ENCODE measurements at regions not wholly inside any gene's neighbourhood (a gene's known extent, or its start where the extent isn't known, plus 50 kb on each side); places are given as distances from the start of the nearest gene placed in this dataset.

- DNase-seq (ENCODE audit: extremely low read depth in 1 of 2, low read depth in 1 of 2), result no peak
These were observed 75.6 kb upstream of the CIBAR2 start for GRCh38 chr16:85187886-85188285.

- DNase-seq (ENCODE audit: extremely low read depth in 1 of 2, low read depth in 1 of 2), result no peak
These were observed 76.8 kb upstream of the CIBAR2 start for GRCh38 chr16:85188822-85189672.

GRCh38 chr16:85190572-85190971 is 78.3 kb upstream of the CIBAR2 start:
- no peak for DNase-seq (ENCODE audit: extremely low read depth in 1 of 2, low read depth in 1 of 2)

GRCh38 chr16:85191341-85191965 is 79.2 kb upstream of the CIBAR2 start:
- no peak for DNase-seq (ENCODE audit: extremely low read depth in 1 of 2, low read depth in 1 of 2)

- DNase-seq (ENCODE audit: extremely low read depth in 1 of 2, low read depth in 1 of 2), result no peak
These were observed 80.2 kb upstream of the CIBAR2 start for GRCh38 chr16:85192238-85193114.

GRCh38 chr16:85193115-85193493 is 80.8 kb upstream of the CIBAR2 start:
- no peak for DNase-seq (ENCODE audit: extremely low read depth in 1 of 2, low read depth in 1 of 2)

- no peak for DNase-seq (ENCODE audit: extremely low read depth in 1 of 2, low read depth in 1 of 2)
These were observed 81.6 kb upstream of the CIBAR2 start for GRCh38 chr16:85193876-85194275.

GRCh38 chr16:85194307-85195270 is 82.3 kb upstream of the CIBAR2 start:
- DNase-seq (ENCODE audit: extremely low read depth in 1 of 2, low read depth in 1 of 2), result no peak

- DNase-seq (ENCODE audit: extremely low read depth in 1 of 2, low read depth in 1 of 2), result no peak
These were observed 83.0 kb upstream of the CIBAR2 start for GRCh38 chr16:85195271-85195647.

- no peak for DNase-seq (ENCODE audit: extremely low read depth in 1 of 2, low read depth in 1 of 2)
These were observed 83.9 kb upstream of the CIBAR2 start for GRCh38 chr16:85195900-85196772.

GRCh38 chr16:85196976-85197375 is 84.7 kb upstream of the CIBAR2 start:
- DNase-seq (ENCODE audit: extremely low read depth in 1 of 2, low read depth in 1 of 2), result no peak

- DNase-seq (ENCODE audit: extremely low read depth in 1 of 2, low read depth in 1 of 2), result no peak
These were observed 85.6 kb upstream of the CIBAR2 start for GRCh38 chr16:85197611-85198566.

GRCh38 chr16:85199069-85199725 is 86.9 kb upstream of the CIBAR2 start:
- no peak for DNase-seq (ENCODE audit: extremely low read depth in 1 of 2, low read depth in 1 of 2)

GRCh38 chr16:85199880-85200279 is 87.6 kb upstream of the CIBAR2 start:
- no peak for DNase-seq (ENCODE audit: extremely low read depth in 1 of 2, low read depth in 1 of 2)

- no peak for DNase-seq (ENCODE audit: extremely low read depth in 1 of 2, low read depth in 1 of 2)
These were observed 88.4 kb upstream of the CIBAR2 start for GRCh38 chr16:85200471-85201278.

GRCh38 chr16:85201574-85201973 is 89.3 kb upstream of the CIBAR2 start:
- no peak for DNase-seq (ENCODE audit: extremely low read depth in 1 of 2, low read depth in 1 of 2)

GRCh38 chr16:85202051-85202601 is 89.9 kb upstream of the CIBAR2 start:
- no peak for DNase-seq (ENCODE audit: extremely low read depth in 1 of 2, low read depth in 1 of 2)
